PC-9 (cell line): ENCODE measurements at regions not wholly inside any gene's neighbourhood (a gene's known extent, or its start where the extent isn't known, plus 50 kb on each side); places are given as distances from the start of the nearest gene placed in this dataset.

Experiments
- BruUV-seq: library from RNA; stranded (reverse); fragments of 400-500 nt; replicated peaks from 2 replicates; lab custom pipeline; 2021; lab: Mats Ljungman, UMichigan
- CTCF ChIA-PET: fragments of 300-600 bp; sonication (Branson Sonifier 250); formaldehyde crosslinking; loops from one replicate; lab custom pipeline; 2022; ENCODE audit warnings: antibody characterized with exemption; lab: Charles Lee
- POLR2A ChIA-PET: fragments of 300-600 bp; sonication (Branson Sonifier 250); formaldehyde crosslinking; loops from one replicate; lab custom pipeline; 2022; ENCODE audit warnings: antibody characterized with exemption; ENCODE audit not compliant: unreplicated experiment; lab: Charles Lee
- DNase-seq, 2 experiments: peaks; one replicate each; pipeline versions ENCODE4 v3.0.0 to v3.0.0-alpha.2; 2015 to 2022; ENCODE audit warnings: mixed read lengths in 1 of 2
- H2AFZ ChIP-seq: fragments of 200-600 bp; sonication (generic); 2 replicates; pipeline ENCODE4 v1.8.1; 2017; ENCODE audit warnings: antibody characterized with exemption
- H3F3A ChIP-seq: fragments of 200-600 bp; sonication (generic); 2 replicates; pipeline ENCODE4 v1.8.1; 2017; ENCODE audit warnings: antibody characterized with exemption, mild to moderate bottlenecking, low read depth; ENCODE audit not compliant: insufficient read depth
- H3K27ac ChIP-seq: fragments of 200-600 bp; sonication (generic); 2 replicates; pipeline ENCODE4 v1.6.1; 2016; ENCODE audit warnings: mixed run types
- H3K27me3 ChIP-seq: fragments of 200-600 bp; sonication (generic); 2 replicates; pipeline ENCODE4 v1.6.1; 2016; ENCODE audit warnings: low read depth, mixed run types; ENCODE audit not compliant: insufficient read depth
- H3K36me3 ChIP-seq: fragments of 200-600 bp; sonication (generic); 2 replicates; pipeline ENCODE4 v1.6.1; 2016; ENCODE audit warnings: low read depth, mixed run types
- H3K4me1 ChIP-seq: fragments of 200-600 bp; sonication (generic); replicated peaks from 2 replicates; pipeline ENCODE4 v1.6.1; 2016; ENCODE audit warnings: mixed run types; ENCODE audit not compliant: insufficient read depth
- H3K4me2 ChIP-seq: fragments of 200-600 bp; sonication (generic); 2 replicates; pipeline ENCODE4 v1.6.1; 2017; ENCODE audit warnings: mixed run types
- H3K4me3 ChIP-seq: fragments of 200-600 bp; sonication (generic); 2 replicates; pipeline ENCODE4 v1.6.1; 2016; ENCODE audit warnings: mixed run types
- H3K79me2 ChIP-seq: fragments of 200-600 bp; sonication (generic); 2 replicates; pipeline ENCODE4 v1.6.1; 2017; ENCODE audit warnings: low read depth, mixed run types
- H3K9me2 ChIP-seq: fragments of 200-600 bp; sonication (generic); 2 replicates; pipeline ENCODE4 v1.8.1; 2017; ENCODE audit warnings: mild to moderate bottlenecking; ENCODE audit not compliant: insufficient read depth
- H3K9me3 ChIP-seq: fragments of 200-600 bp; sonication (generic); 2 replicates; pipeline ENCODE4 v1.8.1; 2016; ENCODE audit warnings: low read depth; ENCODE audit not compliant: insufficient read depth
- H4K20me1 ChIP-seq: fragments of 200-600 bp; sonication (generic); 2 replicates; pipeline ENCODE4 v1.8.1; 2017; ENCODE audit not compliant: insufficient read depth
- EZH2 ChIP-seq: fragments of 200-600 bp; sonication (generic); IDR thresholded peaks from 2 replicates; pipeline ENCODE4 v1.8.0; 2017; ENCODE audit warnings: antibody characterized with exemption, low read depth
- intact Hi-C: fragments of 100-400 bp; cut with micrococcal nuclease; formaldehyde crosslinking; loops from one replicate; pipeline ENCODE4 v1.10.0; 2022; ENCODE audit not compliant: unreplicated experiment
- TF ChIP-seq, protein P1 (sequence below): fragments of 200-600 bp; sonication (generic); conservative IDR thresholded peaks from 2 replicates; pipeline ENCODE4 v1.6.1; 2017; ENCODE audit warnings: mixed run types, antibody characterized with exemption, mild to moderate bottlenecking, moderate library complexity

DNA sequence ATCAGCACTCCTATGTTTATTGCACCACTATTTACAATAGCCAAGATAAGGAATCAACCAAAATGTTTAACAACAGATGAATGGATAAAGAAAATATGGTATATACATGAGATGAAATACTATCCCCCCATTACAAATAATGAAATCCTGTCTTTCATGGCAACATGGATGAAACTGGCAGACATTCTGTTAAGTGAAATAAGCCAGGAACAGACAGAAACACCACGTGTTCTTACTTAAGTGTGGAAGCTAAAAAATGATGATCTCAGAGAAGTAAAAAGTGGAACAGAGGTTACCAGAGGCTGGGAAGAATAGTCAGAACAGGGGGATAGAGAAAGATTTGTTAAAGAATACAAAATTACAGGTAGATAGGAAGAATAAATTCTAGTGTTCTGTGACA is 113.7 kb upstream of the MDM1 start:
- no peaks in the 10 kb centered on the region for H4K20me1 ChIP-seq
- no peaks in the 10 kb centered on the region for H3K27me3 ChIP-seq
- no peak overlapping the region for H2AFZ ChIP-seq
- intact Hi-C loops: no loop called here
- no peak overlapping the region for H3K27ac ChIP-seq
- POLR2A ChIA-PET: no interaction called here
- no peaks in the 10 kb centered on the region for H3K9me2 ChIP-seq
- no peaks in the 10 kb centered on the region for H3K36me3 ChIP-seq
- no peaks in the 10 kb centered on the region for H3F3A ChIP-seq
- no peak overlapping the region for H3K4me2 ChIP-seq
- H3K4me3 ChIP-seq: no peak overlapping the region
- H3K79me2 ChIP-seq: no peaks in the 10 kb centered on the region
- TF ChIP-seq EZH2: no peak
- TF ChIP-seq, protein P1, sequence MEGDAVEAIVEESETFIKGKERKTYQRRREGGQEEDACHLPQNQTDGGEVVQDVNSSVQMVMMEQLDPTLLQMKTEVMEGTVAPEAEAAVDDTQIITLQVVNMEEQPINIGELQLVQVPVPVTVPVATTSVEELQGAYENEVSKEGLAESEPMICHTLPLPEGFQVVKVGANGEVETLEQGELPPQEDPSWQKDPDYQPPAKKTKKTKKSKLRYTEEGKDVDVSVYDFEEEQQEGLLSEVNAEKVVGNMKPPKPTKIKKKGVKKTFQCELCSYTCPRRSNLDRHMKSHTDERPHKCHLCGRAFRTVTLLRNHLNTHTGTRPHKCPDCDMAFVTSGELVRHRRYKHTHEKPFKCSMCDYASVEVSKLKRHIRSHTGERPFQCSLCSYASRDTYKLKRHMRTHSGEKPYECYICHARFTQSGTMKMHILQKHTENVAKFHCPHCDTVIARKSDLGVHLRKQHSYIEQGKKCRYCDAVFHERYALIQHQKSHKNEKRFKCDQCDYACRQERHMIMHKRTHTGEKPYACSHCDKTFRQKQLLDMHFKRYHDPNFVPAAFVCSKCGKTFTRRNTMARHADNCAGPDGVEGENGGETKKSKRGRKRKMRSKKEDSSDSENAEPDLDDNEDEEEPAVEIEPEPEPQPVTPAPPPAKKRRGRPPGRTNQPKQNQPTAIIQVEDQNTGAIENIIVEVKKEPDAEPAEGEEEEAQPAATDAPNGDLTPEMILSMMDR: no peak
- DNase-seq: no peak
- CTCF ChIA-PET: no interaction called here
- no peaks in the 10 kb centered on the region for H3K4me1 ChIP-seq
- peaks cover 10% of the 10 kb centered on the region; the same call in 1 of the 2 replicates for H3K9me3 ChIP-seq
- BruUV-seq: no TSS peak

- no peak overlapping the region for H2AFZ ChIP-seq
- intact Hi-C loops: no loop called here
- POLR2A ChIA-PET: no interaction called here
- H3K36me3 ChIP-seq: no peaks in the 10 kb centered on the region
- no peaks in the 10 kb centered on the region for H3F3A ChIP-seq
- BruUV-seq: no TSS peak
- H3K27me3 ChIP-seq: no peaks in the 10 kb centered on the region
- H3K9me3 ChIP-seq: peaks cover 10% of the 10 kb centered on the region; the same call in 1 of the 2 replicates
- H3K9me2 ChIP-seq: no peaks in the 10 kb centered on the region
- no peak for DNase-seq
- CTCF ChIA-PET: no interaction called here
- no peak for TF ChIP-seq EZH2
- TF ChIP-seq, protein P1: no peak
- no peaks in the 10 kb centered on the region for H4K20me1 ChIP-seq
- H3K4me3 ChIP-seq: no peak overlapping the region
- H3K4me2 ChIP-seq: no peak overlapping the region
- H3K79me2 ChIP-seq: no peaks in the 10 kb centered on the region
- no peak overlapping the region for H3K27ac ChIP-seq
- H3K4me1 ChIP-seq: no peaks in the 10 kb centered on the region
Measured at GRCh38 chr12:68446384-68446783, 114.2 kb upstream of the MDM1 start.

DNA sequence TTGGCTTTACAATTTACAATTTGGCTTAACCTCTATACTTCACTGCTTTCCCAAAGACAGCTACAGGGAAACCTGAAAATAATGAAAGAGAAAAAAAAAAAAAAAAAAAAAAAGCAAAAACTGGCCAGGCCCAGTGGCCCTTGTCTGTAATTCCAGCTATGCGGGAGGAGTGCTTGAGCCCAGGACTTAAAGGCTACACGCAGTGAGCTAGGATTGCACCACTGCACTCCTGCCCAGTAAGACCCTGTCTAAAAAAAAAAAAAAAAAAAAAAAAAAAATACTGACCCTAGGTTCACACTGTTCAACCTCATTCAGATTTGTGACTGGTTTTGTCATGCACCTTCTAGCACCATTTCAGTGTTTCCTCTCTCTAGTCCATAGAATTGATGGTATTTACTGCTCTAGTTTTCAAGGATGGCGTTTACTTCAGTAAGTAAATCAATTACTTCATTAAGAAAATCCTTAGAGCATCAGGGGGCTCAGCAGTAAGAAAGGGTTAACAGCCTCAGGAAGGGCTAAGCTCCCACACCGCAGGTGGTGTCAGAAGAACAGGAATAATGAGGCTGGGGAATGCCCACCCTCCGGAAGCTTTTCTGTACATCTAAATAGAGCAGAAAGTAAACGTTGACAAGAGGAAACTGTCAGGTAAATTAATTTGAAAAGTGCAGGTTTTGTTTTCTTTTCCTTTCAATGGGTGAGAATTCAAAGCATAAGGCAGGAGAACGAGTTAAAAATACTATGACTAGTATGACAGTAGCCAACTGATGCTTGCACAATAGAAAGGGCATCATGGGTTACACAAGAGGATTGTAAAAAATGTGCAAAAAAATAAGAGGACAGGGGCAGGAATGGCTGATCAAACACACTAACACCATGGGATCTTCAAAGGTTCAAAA is 115.0 kb upstream of the MDM1 start:
- Histone ChIP-seq H4K20me1 (no peaks in the 10 kb centered on the region), H3K4me2 (no peak overlapping the region), H3K9me3 (peaks cover 10% of the 10 kb centered on the region; the same call in 1 of the 2 replicates), H3K27me3 (no peaks in the 10 kb centered on the region), H3K4me1 (no peaks in the 10 kb centered on the region), H3K9me2 (no peaks in the 10 kb centered on the region), H3K4me3 (no peak overlapping the region), H2AFZ (no peak overlapping the region), H3F3A (no peaks in the 10 kb centered on the region), H3K36me3 (no peaks in the 10 kb centered on the region), H3K79me2 (no peaks in the 10 kb centered on the region), H3K27ac (no peak overlapping the region)
- DNase-seq: no peak
- POLR2A ChIA-PET: interaction anchor here (0.7 kb wide), 1 partner anchor 105 kb away, joined by 30 read pairs; no protein-coding TSS in a partner anchor
- CTCF ChIA-PET: no interaction called here
- BruUV-seq: no TSS peak
- intact Hi-C loops: no loop called here
- no peak for TF ChIP-seq EZH2
- TF ChIP-seq, protein P1: no peak
